T-helper 1 cell (primary cell): ENCODE measurements at regions not wholly inside any gene's neighbourhood (a gene's known extent, or its start where the extent isn't known, plus 50 kb on each side); places are given as distances from the start of the nearest gene placed in this dataset.

ENCODE experiments used
- DNase-seq, 5 donors: peaks; one replicate each; pipeline ENCODE4 v3.0.0-alpha.2; 2012 to 2020

- DNase-seq: no peak
Observed at GRCh38 chr12:58541300-58541690, 379.0 kb downstream of the LRIG3 start.

- DNase-seq: no peak
Observed at GRCh38 chr12:58544281-58544680, 376.0 kb downstream of the LRIG3 start.

GRCh38 chr12:58547217-58547616 is 373.1 kb downstream of the LRIG3 start:
- DNase-seq: no peak

GRCh38 chr12:58548801-58549200 is 371.5 kb downstream of the LRIG3 start:
- DNase-seq: no peak

- DNase-seq: no peak
Observed at GRCh38 chr12:58554522-58555157, 365.7 kb downstream of the LRIG3 start.

- DNase-seq: no peak
Observed at GRCh38 chr12:58557171-58557570, 363.1 kb downstream of the LRIG3 start.

- no peak for DNase-seq
Observed at GRCh38 chr12:58557661-58558060, 362.6 kb downstream of the LRIG3 start.

GRCh38 chr12:58563621-58564020 is 356.7 kb downstream of the LRIG3 start:
- DNase-seq: no peak

GRCh38 chr12:58564721-58565120 is 355.6 kb downstream of the LRIG3 start:
- no peak for DNase-seq

GRCh38 chr12:58566599-58566998 is 353.7 kb downstream of the LRIG3 start:
- no peak for DNase-seq

- DNase-seq: no peak
Observed at GRCh38 chr12:58567189-58567588, 353.1 kb downstream of the LRIG3 start.

GRCh38 chr12:58570411-58570810 is 349.9 kb downstream of the LRIG3 start:
- no peak for DNase-seq

GRCh38 chr12:58575256-58575655 is 345.0 kb downstream of the LRIG3 start:
- DNase-seq: no peak

- no peak for DNase-seq
Observed at GRCh38 chr12:58576081-58576480, 344.2 kb downstream of the LRIG3 start.

- DNase-seq: no peak
Observed at GRCh38 chr12:58576916-58577315, 343.4 kb downstream of the LRIG3 start.

GRCh38 chr12:58580095-58580494 is 340.2 kb downstream of the LRIG3 start:
- no peak for DNase-seq

GRCh38 chr12:58583529-58583928 is 336.8 kb downstream of the LRIG3 start:
- DNase-seq: no peak

GRCh38 chr12:58583940-58584339 is 336.4 kb downstream of the LRIG3 start:
- DNase-seq: no peak

GRCh38 chr12:58584880-58585279 is 335.4 kb downstream of the LRIG3 start:
- no peak for DNase-seq

- no peak for DNase-seq
Observed at GRCh38 chr12:58586762-58587161, 333.5 kb downstream of the LRIG3 start.

GRCh38 chr12:58588770-58589169 is 331.5 kb downstream of the LRIG3 start:
- DNase-seq: no peak

- DNase-seq: no peak
Observed at GRCh38 chr12:58592475-58593207, 327.7 kb downstream of the LRIG3 start.

- DNase-seq: no peak
Observed at GRCh38 chr12:58593557-58594304, 326.6 kb downstream of the LRIG3 start.

GRCh38 chr12:58596381-58596780 is 323.9 kb downstream of the LRIG3 start:
- DNase-seq: no peak
